ENCODE measurements at regions not wholly inside any gene's neighbourhood (a gene's known extent, or its start where the extent isn't known, plus 50 kb on each side); places are given as distances from the start of the nearest gene placed in this dataset.

DNA sequence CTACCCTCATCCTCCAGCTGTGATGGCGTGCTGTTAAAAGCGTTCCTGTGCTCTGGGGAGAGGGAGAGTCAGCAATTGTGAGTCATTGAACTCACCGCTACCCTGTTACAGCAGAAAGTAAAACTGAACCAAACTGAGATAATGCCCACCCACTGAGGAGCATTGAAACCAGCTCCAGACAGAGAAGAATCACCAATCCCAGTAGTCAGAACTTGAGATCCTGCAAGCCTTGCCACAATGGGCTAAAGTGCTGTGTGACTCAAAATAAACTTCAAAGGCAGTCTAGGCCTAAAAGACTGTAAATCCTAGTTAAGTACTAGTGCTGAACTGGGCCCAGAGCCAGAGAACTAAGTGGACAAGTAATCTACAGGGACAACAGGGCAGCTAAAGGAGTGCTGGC is 1394.2 kb upstream of the DIAPH2 start:
- H3K9ac ChIP-seq (ENCODE audit: insufficient read depth, low read depth, low read length), result no peak overlapping the region
- TF ChIP-seq CREB3 (CRISPR knock-in tag; IDR thresholded peaks at IDR 0.05), result no peak
- TF ChIP-seq MED8 (CRISPR knock-in tag; IDR thresholded peaks at IDR 0.05; ENCODE audit: insufficient replicate concordance), result no peak
- TF ChIP-seq, protein P1, sequence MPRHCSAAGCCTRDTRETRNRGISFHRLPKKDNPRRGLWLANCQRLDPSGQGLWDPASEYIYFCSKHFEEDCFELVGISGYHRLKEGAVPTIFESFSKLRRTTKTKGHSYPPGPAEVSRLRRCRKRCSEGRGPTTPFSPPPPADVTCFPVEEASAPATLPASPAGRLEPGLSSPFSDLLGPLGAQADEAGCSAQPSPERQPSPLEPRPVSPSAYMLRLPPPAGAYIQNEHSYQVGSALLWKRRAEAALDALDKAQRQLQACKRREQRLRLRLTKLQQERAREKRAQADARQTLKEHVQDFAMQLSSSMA (CRISPR knock-in tag; IDR thresholded peaks at IDR 0.05), result no peak
- TF ChIP-seq, protein P2, sequence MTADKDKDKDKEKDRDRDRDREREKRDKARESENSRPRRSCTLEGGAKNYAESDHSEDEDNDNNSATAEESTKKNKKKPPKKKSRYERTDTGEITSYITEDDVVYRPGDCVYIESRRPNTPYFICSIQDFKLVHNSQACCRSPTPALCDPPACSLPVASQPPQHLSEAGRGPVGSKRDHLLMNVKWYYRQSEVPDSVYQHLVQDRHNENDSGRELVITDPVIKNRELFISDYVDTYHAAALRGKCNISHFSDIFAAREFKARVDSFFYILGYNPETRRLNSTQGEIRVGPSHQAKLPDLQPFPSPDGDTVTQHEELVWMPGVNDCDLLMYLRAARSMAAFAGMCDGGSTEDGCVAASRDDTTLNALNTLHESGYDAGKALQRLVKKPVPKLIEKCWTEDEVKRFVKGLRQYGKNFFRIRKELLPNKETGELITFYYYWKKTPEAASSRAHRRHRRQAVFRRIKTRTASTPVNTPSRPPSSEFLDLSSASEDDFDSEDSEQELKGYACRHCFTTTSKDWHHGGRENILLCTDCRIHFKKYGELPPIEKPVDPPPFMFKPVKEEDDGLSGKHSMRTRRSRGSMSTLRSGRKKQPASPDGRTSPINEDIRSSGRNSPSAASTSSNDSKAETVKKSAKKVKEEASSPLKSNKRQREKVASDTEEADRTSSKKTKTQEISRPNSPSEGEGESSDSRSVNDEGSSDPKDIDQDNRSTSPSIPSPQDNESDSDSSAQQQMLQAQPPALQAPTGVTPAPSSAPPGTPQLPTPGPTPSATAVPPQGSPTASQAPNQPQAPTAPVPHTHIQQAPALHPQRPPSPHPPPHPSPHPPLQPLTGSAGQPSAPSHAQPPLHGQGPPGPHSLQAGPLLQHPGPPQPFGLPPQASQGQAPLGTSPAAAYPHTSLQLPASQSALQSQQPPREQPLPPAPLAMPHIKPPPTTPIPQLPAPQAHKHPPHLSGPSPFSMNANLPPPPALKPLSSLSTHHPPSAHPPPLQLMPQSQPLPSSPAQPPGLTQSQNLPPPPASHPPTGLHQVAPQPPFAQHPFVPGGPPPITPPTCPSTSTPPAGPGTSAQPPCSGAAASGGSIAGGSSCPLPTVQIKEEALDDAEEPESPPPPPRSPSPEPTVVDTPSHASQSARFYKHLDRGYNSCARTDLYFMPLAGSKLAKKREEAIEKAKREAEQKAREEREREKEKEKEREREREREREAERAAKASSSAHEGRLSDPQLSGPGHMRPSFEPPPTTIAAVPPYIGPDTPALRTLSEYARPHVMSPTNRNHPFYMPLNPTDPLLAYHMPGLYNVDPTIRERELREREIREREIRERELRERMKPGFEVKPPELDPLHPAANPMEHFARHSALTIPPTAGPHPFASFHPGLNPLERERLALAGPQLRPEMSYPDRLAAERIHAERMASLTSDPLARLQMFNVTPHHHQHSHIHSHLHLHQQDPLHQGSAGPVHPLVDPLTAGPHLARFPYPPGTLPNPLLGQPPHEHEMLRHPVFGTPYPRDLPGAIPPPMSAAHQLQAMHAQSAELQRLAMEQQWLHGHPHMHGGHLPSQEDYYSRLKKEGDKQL (CRISPR knock-in tag; IDR thresholded peaks at IDR 0.05; ENCODE audit: low read depth), result no peak
- no peak for TF ChIP-seq ARNTL (CRISPR knock-in tag; IDR thresholded peaks at IDR 0.05)
- 44% methylated on average over 2 of the region's 3 CpGs for WGBS (ENCODE audit: low lambda C conversion rate)
- ATAC-seq (no peak), FAIRE-seq (no peak), DNase-seq (ENCODE audit: low spot score) (no peak)
- no peaks in the 10 kb centered on the region for H3K79me2 ChIP-seq (ENCODE audit: insufficient read depth, low read length)
- no peak overlapping the region for H3K4me2 ChIP-seq (ENCODE audit: low read depth, low read length)
- no peak overlapping the region for H3K27ac ChIP-seq (ENCODE audit: extremely low read length, insufficient read depth, low read length)
- ChIA-PET CTCF (ENCODE audit: low intra/inter-chr PET ratio, low total read pairs) (no interaction called here), POLR2A (no interaction called here)
- H3K4me3 ChIP-seq (replicated peaks in 1 of 3; ENCODE audit: insufficient read depth in 1 of 3, low read depth in 2 of 3, low read length in 3 of 3), result no peak overlapping the region
- no TSS peak for BruUV-seq (replicated peaks)
- H3K27me3 ChIP-seq (ENCODE audit: control insufficient read depth in 1 of 2, insufficient read depth in 2 of 2, low read length in 2 of 2), result no peaks in the 10 kb centered on the region
- intact Hi-C loops (cut with micrococcal nuclease; ENCODE audit: unreplicated experiment) (no loop called here), in situ Hi-C loops (cut with HindIII; ENCODE audit: extremely low pct_ligation_motif_present, low pct_unique_long_range_greater_than_20kb) (no loop called here)
- H2AFZ ChIP-seq (ENCODE audit: low read length), result no peak overlapping the region
- H3K36me3 ChIP-seq (replicated peaks in 1 of 2; ENCODE audit: control insufficient read depth in 1 of 2, insufficient read depth in 2 of 2, low read length in 2 of 2), result no peaks in the 10 kb centered on the region
- H3K9me3 ChIP-seq (ENCODE audit: low read length), result no peaks in the 10 kb centered on the region
- H3K4me1 ChIP-seq (ENCODE audit: insufficient read depth, low read length), result no peaks in the 10 kb centered on the region
- no peaks in the 10 kb centered on the region for H4K20me1 ChIP-seq (ENCODE audit: insufficient read depth, low read length)

Measured in HepG2 (cell line).